DOHH2 (cell line): ENCODE measurements at regions not wholly inside any gene's neighbourhood (a gene's known extent, or its start where the extent isn't known, plus 50 kb on each side); places are given as distances from the start of the nearest gene placed in this dataset.

Source experiments
- H3F3A ChIP-seq: fragments of 200-600 bp; sonication (generic), shearing (Covaris generic); 2 replicates; pipeline ENCODE4 v1.6.0; 2016; ENCODE audit warnings: antibody characterized with exemption, mild to moderate bottlenecking; ENCODE audit not compliant: control insufficient read depth, insufficient read depth
- H3K27ac ChIP-seq: fragments of 200-600 bp; sonication (generic); 2 replicates; pipeline ENCODE4 v1.5.1; 2014; ENCODE audit warnings: low read depth, mild to moderate bottlenecking, low read length, moderate library complexity
- H3K27me3 ChIP-seq: fragments of 200-600 bp; sonication (generic); 2 replicates; pipeline ENCODE4 v1.6.1; 2014; ENCODE audit warnings: mild to moderate bottlenecking, low read length, mixed read lengths; ENCODE audit not compliant: control insufficient read depth
- H3K36me3 ChIP-seq: fragments of 200-600 bp; sonication (generic); 2 replicates; pipeline ENCODE4 v1.6.1; 2014; ENCODE audit warnings: mild to moderate bottlenecking, low read length, moderate library complexity, mixed read lengths; ENCODE audit not compliant: control insufficient read depth
- H3K4me1 ChIP-seq: fragments of 200-600 bp; sonication (generic); 2 replicates; pipeline ENCODE4 v1.6.1; 2014; ENCODE audit warnings: mild to moderate bottlenecking, low read length, mixed read lengths; ENCODE audit not compliant: control insufficient read depth
- H3K4me2 ChIP-seq: fragments of 200-600 bp; sonication (generic); 2 replicates; pipeline ENCODE4 v1.6.0; 2014; ENCODE audit warnings: mild to moderate bottlenecking, low read length, moderate library complexity
- H3K4me3 ChIP-seq: fragments of 200-600 bp; sonication (generic); 2 replicates; pipeline ENCODE4 v1.5.1; 2014; ENCODE audit warnings: mild to moderate bottlenecking, low read length, mixed read lengths
- H3K79me2 ChIP-seq: fragments of 200-600 bp; sonication (generic); 2 replicates; pipeline ENCODE4 v1.6.1; 2014; ENCODE audit warnings: mild to moderate bottlenecking, low read length, mixed read lengths; ENCODE audit not compliant: control insufficient read depth
- H3K9me2 ChIP-seq: fragments of 200-600 bp; sonication (generic); replicated peaks from 2 replicates; pipeline ENCODE4 v1.6.1; 2014; ENCODE audit warnings: mild to moderate bottlenecking, low read length, mixed read lengths; ENCODE audit not compliant: control insufficient read depth
- H3K9me3 ChIP-seq: fragments of 200-600 bp; sonication (generic); 2 replicates; pipeline ENCODE4 v1.6.1; 2014; ENCODE audit warnings: antibody characterized with exemption, low read length, mixed read lengths; ENCODE audit not compliant: control insufficient read depth, insufficient read depth
- H4K20me1 ChIP-seq: fragments of 200-600 bp; sonication (generic); 2 replicates; pipeline ENCODE4 v1.6.0; 2014; ENCODE audit warnings: low read depth, mild to moderate bottlenecking, antibody characterized with exemption, low read length, moderate library complexity; ENCODE audit not compliant: control insufficient read depth, insufficient read depth
- CTCF ChIP-seq: fragments of 200-600 bp; sonication (generic); IDR thresholded peaks from one replicate; pipeline ENCODE4 v1.5.1; 2014; ENCODE audit warnings: antibody characterized with exemption, mild to moderate bottlenecking, low read depth, low read length; ENCODE audit not compliant: poor library complexity, severe bottlenecking
- EZH2phosphoT487 ChIP-seq: fragments of 200-600 bp; sonication (generic); IDR thresholded peaks from 2 replicates; pipeline ENCODE4 v1.6.1; 2017; ENCODE audit warnings: borderline replicate concordance, mild to moderate bottlenecking, antibody characterized with exemption, low read length, moderate library complexity, mixed read lengths

- no peaks in the 10 kb centered on the region for H3K27me3 ChIP-seq
- no peaks in the 10 kb centered on the region for H3K9me2 ChIP-seq
- H3K4me1 ChIP-seq, result no peaks in the 10 kb centered on the region
- H3K79me2 ChIP-seq, result no peaks in the 10 kb centered on the region
- no peaks in the 10 kb centered on the region for H3K36me3 ChIP-seq
- TF ChIP-seq EZH2phosphoT487 (no peak), CTCF (no peak)
- H3K4me2 ChIP-seq, result no peak overlapping the region
- no peaks in the 10 kb centered on the region for H4K20me1 ChIP-seq
- no peaks in the 10 kb centered on the region for H3F3A ChIP-seq
- no peak overlapping the region for H3K4me3 ChIP-seq
- H3K27ac ChIP-seq, result no peak overlapping the region
- peaks cover 3% of the 10 kb centered on the region; the same call in 1 of the 2 replicates for H3K9me3 ChIP-seq
These were observed 297.8 kb downstream of the FOXG1 start for GRCh38 chr14:29064305-29064900.

GRCh38 chr14:29069228-29069627, 302.6 kb downstream of the FOXG1 start:
- Histone ChIP-seq H3K4me1 (no peaks in the 10 kb centered on the region), H3K9me2 (no peaks in the 10 kb centered on the region), H3K4me2 (no peak overlapping the region), H3K79me2 (no peaks in the 10 kb centered on the region), H3K27ac (no peak overlapping the region), H3K36me3 (no peaks in the 10 kb centered on the region), H3K4me3 (no peak overlapping the region), H4K20me1 (no peaks in the 10 kb centered on the region), H3K9me3 (peaks cover 3% of the 10 kb centered on the region; the same call in 1 of the 2 replicates), H3F3A (no peaks in the 10 kb centered on the region), H3K27me3 (no peaks in the 10 kb centered on the region)
- TF ChIP-seq EZH2phosphoT487 (no peak), CTCF (no peak)

- Histone ChIP-seq H3K9me3 (no peaks in the 10 kb centered on the region), H3K27me3 (no peaks in the 10 kb centered on the region), H3K4me1 (no peaks in the 10 kb centered on the region), H3K36me3 (no peaks in the 10 kb centered on the region), H3K79me2 (no peaks in the 10 kb centered on the region), H3K4me2 (no peak overlapping the region), H3K9me2 (no peaks in the 10 kb centered on the region), H3K4me3 (no peak overlapping the region), H3K27ac (no peak overlapping the region), H4K20me1 (no peaks in the 10 kb centered on the region), H3F3A (no peaks in the 10 kb centered on the region)
- no peak for TF ChIP-seq CTCF
- no peak for TF ChIP-seq EZH2phosphoT487
These were observed 309.2 kb downstream of the FOXG1 start for GRCh38 chr14:29075761-29076160.
